HepG2 (cell line): ENCODE measurements at regions not wholly inside any gene's neighbourhood (a gene's known extent, or its start where the extent isn't known, plus 50 kb on each side); places are given as distances from the start of the nearest gene placed in this dataset.

Experiments
- ATAC-seq: fragments of 200-7000 bp; cut with Tn5 transposase; 3 replicates; pipeline ENCODE4 v1.9.1; 2020; ENCODE audit warnings: mild to moderate bottlenecking, moderate library complexity
- BruUV-seq: library from RNA; stranded (reverse); fragments of 400-500 nt; replicated peaks from 2 replicates; lab custom pipeline; 2021; lab: Mats Ljungman, UMichigan
- CTCF ChIA-PET: fragments of 300-600 bp; formaldehyde crosslinking; extraction: SDS; loops from one replicate; lab custom pipeline; 2021; ENCODE audit warnings: low total read pairs, inconsistent platforms, low intra/inter-chr PET ratio; lab: Yijun Ruan, JAX
- POLR2A ChIA-PET: fragments of 350-600 bp; sonication (Branson Sonifier 250); formaldehyde crosslinking; loops from one replicate; lab custom pipeline; 2020; ENCODE audit warnings: antibody characterized with exemption, inconsistent platforms; lab: Yijun Ruan, JAX
- DNase-seq: peaks from one replicate; pipeline ENCODE4 v3.0.0-alpha.2; 2015; ENCODE audit warnings: low spot score
- FAIRE-seq: peaks from 3 replicates; lab custom pipeline; 2011; peaks lifted over from hg19 to GRCh38; lab: Jason Lieb, UNC
- H2AFZ ChIP-seq: one replicate; pipeline ENCODE4 v1.6.1; 2011; ENCODE audit warnings: low read length, inconsistent platforms
- H3K27ac ChIP-seq: fragments of 300-600 bp; 3 replicates; pipeline ENCODE4 v1.8.0; 2011; ENCODE audit warnings: mixed run types, mild to moderate bottlenecking, mixed read lengths, low read length, inconsistent platforms; ENCODE audit not compliant: insufficient read depth; ENCODE audit errors: extremely low read length
- H3K27me3 ChIP-seq, 2 experiments: fragments of 200-600 bp in 1 of 2; 2 replicates in 1 of 2; 3 replicates in 1 of 2; pipeline versions ENCODE4 v1.6.0 to v1.8.0; 2011; ENCODE audit warnings: low read length in 2 of 2, mild to moderate bottlenecking in 2 of 2, moderate library complexity in 2 of 2, inconsistent platforms in 1 of 2; ENCODE audit not compliant: insufficient read depth in 2 of 2, control insufficient read depth in 1 of 2
- H3K36me3 ChIP-seq, 2 experiments: fragments of 200-600 bp in 1 of 2; replicated peaks in 1 of 2; 2 replicates in 1 of 2; 3 replicates in 1 of 2; pipeline versions ENCODE4 v1.5.1 to v1.8.0; 2011; ENCODE audit warnings: low read length in 2 of 2, inconsistent platforms in 1 of 2; ENCODE audit not compliant: insufficient read depth in 2 of 2, control insufficient read depth in 1 of 2
- H3K4me1 ChIP-seq: 2 replicates; pipeline ENCODE4 v1.5.1; 2012; ENCODE audit warnings: low read length, inconsistent platforms; ENCODE audit not compliant: insufficient read depth
- H3K4me2 ChIP-seq: 2 replicates; pipeline ENCODE4 v1.6.0; 2011; ENCODE audit warnings: low read depth, low read length, inconsistent platforms
- H3K4me3 ChIP-seq, 3 experiments: fragments of 200-600 bp in 1 of 3; sonication (generic), shearing (Covaris generic) in 1 of 3; replicated peaks in 1 of 3; 2 replicates each; pipeline ENCODE4 v1.5.1; 2011 to 2016; ENCODE audit warnings: low read length in 3 of 3, inconsistent platforms in 2 of 3, low read depth in 2 of 3, mild to moderate bottlenecking in 2 of 3, control low read depth in 1 of 3, mixed read lengths in 1 of 3; ENCODE audit not compliant: insufficient read depth in 1 of 3
- H3K79me2 ChIP-seq: one replicate; pipeline ENCODE4 v1.6.1; 2011; ENCODE audit warnings: low read length, inconsistent platforms; ENCODE audit not compliant: insufficient read depth
- H3K9ac ChIP-seq: 2 replicates; pipeline ENCODE4 v1.6.0; 2011; ENCODE audit warnings: mild to moderate bottlenecking, low read depth, low read length, inconsistent platforms; ENCODE audit not compliant: insufficient read depth
- H3K9me3 ChIP-seq: 2 replicates; pipeline ENCODE4 v1.5.1; 2012; ENCODE audit warnings: mild to moderate bottlenecking, low read length
- H4K20me1 ChIP-seq: 2 replicates; pipeline ENCODE4 v1.6.0; 2011; ENCODE audit warnings: inconsistent platforms, mild to moderate bottlenecking, low read length, moderate library complexity; ENCODE audit not compliant: insufficient read depth
- AHDC1 ChIP-seq: sonication (generic); formaldehyde crosslinking; IDR thresholded peaks from 2 replicates; pipeline ENCODE4 v1.5.1; 2020; ENCODE audit warnings: mild to moderate bottlenecking, missing genetic modification reagents, borderline replicate concordance
- CENPX ChIP-seq: sonication (generic); formaldehyde crosslinking; IDR thresholded peaks from 2 replicates; pipeline ENCODE4 v1.9.0; 2021; ENCODE audit warnings: mild to moderate bottlenecking, missing genetic modification reagents, moderate library complexity
- GABPB1 ChIP-seq: IDR thresholded peaks from 2 replicates; pipeline ENCODE4 v1.6.1; 2016; ENCODE audit warnings: mild to moderate bottlenecking, missing genetic modification reagents, moderate library complexity, missing compliant biosample characterization
- HDAC1 ChIP-seq: sonication (generic); formaldehyde crosslinking; IDR thresholded peaks from 2 replicates; pipeline ENCODE4 v1.5.1; 2020; ENCODE audit warnings: mild to moderate bottlenecking, missing genetic modification reagents
- HES4 ChIP-seq: sonication (generic); formaldehyde crosslinking; IDR thresholded peaks from 2 replicates; pipeline ENCODE4 v1.9.0; 2021; ENCODE audit warnings: mild to moderate bottlenecking, missing genetic modification reagents, borderline replicate concordance
- MAX ChIP-seq: IDR thresholded peaks from 2 replicates; pipeline ENCODE4 v1.6.1; 2012; ENCODE audit warnings: inconsistent platforms
- MXD4 ChIP-seq: IDR thresholded peaks from 2 replicates; pipeline ENCODE4 v1.6.1; 2016; ENCODE audit warnings: mild to moderate bottlenecking, missing biosample characterization, missing genetic modification reagents
- MYC ChIP-seq: sonication (generic); formaldehyde crosslinking; IDR thresholded peaks from 2 replicates; pipeline ENCODE4 v1.9.0; 2021; ENCODE audit warnings: missing genetic modification reagents, borderline replicate concordance
- NAIF1 ChIP-seq: sonication (generic); formaldehyde crosslinking; IDR thresholded peaks from 2 replicates; pipeline ENCODE4 v1.5.0; 2020; ENCODE audit warnings: mild to moderate bottlenecking, missing genetic modification reagents, borderline replicate concordance
- PHF20 ChIP-seq: sonication (generic); formaldehyde crosslinking; IDR thresholded peaks from 2 replicates; pipeline ENCODE4 v1.5.0; 2020; ENCODE audit warnings: mild to moderate bottlenecking, missing genetic modification reagents
- PITX1 ChIP-seq: sonication (generic); formaldehyde crosslinking; IDR thresholded peaks from 2 replicates; pipeline ENCODE4 v1.5.1; 2020; ENCODE audit warnings: mild to moderate bottlenecking, missing genetic modification reagents
- THRA ChIP-seq: sonication (generic); formaldehyde crosslinking; IDR thresholded peaks from 2 replicates; pipeline ENCODE4 v1.4.0; 2020; ENCODE audit warnings: missing genetic modification reagents, borderline replicate concordance
- TP53 ChIP-seq: sonication (generic); formaldehyde crosslinking; conservative IDR thresholded peaks from 2 replicates; pipeline ENCODE4 v1.4.0; 2020; ENCODE audit warnings: missing genetic modification reagents
- ZNF138 ChIP-seq: sonication (generic); formaldehyde crosslinking; IDR thresholded peaks from 2 replicates; pipeline ENCODE4 v1.5.0; 2020; ENCODE audit warnings: mild to moderate bottlenecking, low read depth, missing genetic modification reagents
- ZNF687 ChIP-seq: sonication (generic); formaldehyde crosslinking; IDR thresholded peaks from 2 replicates; pipeline ENCODE4 v1.5.1; 2020; ENCODE audit warnings: mild to moderate bottlenecking, missing genetic modification reagents, moderate library complexity
- WGBS: methylation state at CpG from one replicate; pipeline ENCODE4 v1.1.6; 2017; ENCODE audit warnings: low lambda C conversion rate; 5-methylcytosine and 5-hydroxymethylcytosine counted together
- in situ Hi-C: cut with HindIII; loops from 2 replicates; pipeline ENCODE4 v1.10.0; 2017; ENCODE audit warnings: low pct_unique_long_range_greater_than_20kb; ENCODE audit not compliant: extremely low pct_ligation_motif_present
- intact Hi-C: fragments of 100-400 bp; cut with micrococcal nuclease; formaldehyde crosslinking; loops from one replicate; pipeline ENCODE4 v1.10.0; 2022; ENCODE audit not compliant: unreplicated experiment

- no peaks in the 10 kb centered on the region for H3K9me3 ChIP-seq
- ChIA-PET POLR2A (no interaction called here), CTCF (no interaction called here)
- no peak for ATAC-seq
- peaks cover 1 to 4% of the 10 kb centered on the region in 2 experiments; a peak in 1 of 5 replicates for H3K27me3 ChIP-seq
- no peaks in the 10 kb centered on the region for H4K20me1 ChIP-seq
- no peak overlapping the region for H2AFZ ChIP-seq
- 45% methylated on average over 2 of the region's 2 CpGs for WGBS
- no peak overlapping the region for H3K4me3 ChIP-seq
- peaks cover 13% of the 10 kb centered on the region for H3K4me1 ChIP-seq
- H3K9ac ChIP-seq, result no peak overlapping the region
- DNase-seq, result no peak
- no TSS peak for BruUV-seq
- no peak overlapping the region for H3K27ac ChIP-seq
- in situ Hi-C loops (loop anchor here (25.0 kb wide), 1 partner anchor 523 kb away; no protein-coding TSS in a partner anchor), intact Hi-C loops (no loop called here)
- no peaks in the 10 kb centered on the region for H3K79me2 ChIP-seq
- no peaks in the 10 kb centered on the region for H3K36me3 ChIP-seq
- H3K4me2 ChIP-seq, result no peak overlapping the region
- FAIRE-seq, result no peak
- TF ChIP-seq ZNF138 (CRISPR knock-in tag) (no peak), MYC (CRISPR knock-in tag) (no peak), NAIF1 (CRISPR knock-in tag) (no peak), AHDC1 (CRISPR knock-in tag) (no peak), CENPX (CRISPR knock-in tag) (no peak), MXD4 (no peak), ZNF687 (CRISPR knock-in tag) (no peak), GABPB1 (CRISPR knock-in tag) (no peak), HES4 (CRISPR knock-in tag) (no peak), THRA (CRISPR knock-in tag) (no peak), PHF20 (CRISPR knock-in tag) (no peak), TP53 (CRISPR knock-in tag) (no peak), HDAC1 (CRISPR knock-in tag) (no peak), PITX1 (CRISPR knock-in tag) (no peak), MAX (no peak)
These were observed 230.3 kb downstream of the ATG4C start for GRCh38 chr1:63014267-63014666.
